NCI-H2196 treated with DMSO at 0.1 percent for 48 hours (cell line): ENCODE measurements at regions not wholly inside any gene's neighbourhood (a gene's known extent, or its start where the extent isn't known, plus 50 kb on each side); places are given as distances from the start of the nearest gene placed in this dataset.
"Not testable (repeated sequence)": the region's sequence is repeated elsewhere in the genome, so short reads cannot be mapped to it uniquely, and the experiment has no call there.

Source experiments
- DNase-seq: peaks from one replicate; lab custom pipeline; 2025; ENCODE audit not compliant: unreplicated experiment; lab: John Stamatoyannopoulos, UW

- DNase-seq: no peak
Measured at GRCh38 chr13:90999401-90999800, 348.1 kb upstream of the MIR17HG start.

GRCh38 chr13:91001371-91001770 lies 346.1 kb upstream of the MIR17HG start:
- DNase-seq: no peak

- no peak for DNase-seq
Measured at GRCh38 chr13:91014696-91015095, 332.8 kb upstream of the MIR17HG start.

DNA sequence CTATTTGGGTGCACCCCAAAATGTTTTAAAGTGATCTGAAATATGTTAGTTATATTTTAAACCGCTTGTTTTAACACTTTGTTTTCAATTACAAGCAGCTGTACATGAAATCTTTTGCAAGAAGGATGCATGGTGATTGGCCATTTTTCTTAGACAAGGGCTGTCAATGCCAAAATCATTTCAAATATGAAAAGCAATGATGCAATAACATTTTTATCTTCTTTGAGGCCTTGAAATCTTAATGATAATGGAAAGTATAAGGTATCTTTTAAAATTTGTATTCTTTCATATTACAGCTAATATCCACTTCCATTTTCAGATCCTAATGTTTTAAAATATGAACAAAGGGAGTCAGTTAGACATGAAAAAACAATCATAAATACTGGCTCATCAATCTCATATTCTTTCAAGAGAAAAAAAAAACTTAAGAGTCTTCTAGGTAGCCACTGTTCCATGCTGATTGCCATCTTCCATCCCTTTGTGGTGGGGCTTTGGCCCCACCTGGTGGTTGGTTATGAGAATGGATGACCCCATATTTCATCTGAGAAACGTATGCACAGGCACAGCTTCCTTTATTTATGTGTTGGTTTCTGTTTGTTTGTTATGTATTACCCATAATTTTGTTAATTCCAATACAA lies 330.3 kb upstream of the MIR17HG start:
- DNase-seq: no peak

- DNase-seq: no peak
Measured at GRCh38 chr13:91017669-91018053, 329.8 kb upstream of the MIR17HG start.

DNA sequence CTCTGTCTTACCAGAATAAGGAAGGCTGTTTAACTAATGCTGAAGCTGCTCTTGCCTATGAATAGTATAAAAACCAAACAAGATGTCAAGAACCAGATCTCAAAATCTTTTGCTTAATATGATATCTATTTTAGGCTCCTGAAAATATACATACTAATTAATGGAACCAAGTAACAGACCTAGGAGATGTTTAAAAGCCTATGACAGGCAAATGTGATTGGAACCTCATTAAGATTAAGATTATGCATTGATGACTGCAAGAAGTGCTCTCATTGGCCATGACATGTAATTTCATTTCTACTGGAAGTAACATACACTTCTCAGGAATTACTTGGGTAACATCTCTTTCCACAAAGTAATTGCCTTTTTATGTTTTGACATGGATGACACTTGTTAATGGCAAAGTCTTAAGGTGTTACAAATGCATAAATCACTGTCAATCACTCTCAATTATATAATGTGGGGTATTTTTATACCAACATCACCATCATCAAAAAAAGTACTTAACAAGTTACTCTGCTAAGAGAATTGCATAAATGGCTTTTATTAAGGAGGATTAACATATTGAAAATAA lies 326.9 kb upstream of the MIR17HG start:
- DNase-seq: no peak

- DNase-seq: no peak
Measured at GRCh38 chr13:91024157-91024792, 323.2 kb upstream of the MIR17HG start.

DNA sequence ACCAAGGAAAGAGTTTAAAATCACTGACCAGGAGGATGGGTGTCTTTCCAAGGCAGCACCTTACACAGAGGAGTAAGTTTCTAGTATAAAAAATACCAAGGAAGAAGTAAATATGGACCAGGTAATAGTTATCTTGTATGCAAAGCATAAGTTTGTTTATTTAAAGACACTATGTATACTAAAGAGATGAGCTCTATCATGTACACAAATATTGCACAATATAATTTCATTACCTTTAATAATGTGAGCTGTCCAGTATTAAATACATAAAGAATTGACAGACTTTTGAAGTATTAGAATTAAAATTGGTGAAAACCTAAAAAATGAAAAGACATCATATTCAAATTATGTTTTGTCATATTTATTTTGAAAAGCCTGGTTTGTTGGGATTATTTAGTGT lies 322.0 kb upstream of the MIR17HG start:
- DNase-seq: no peak

- DNase-seq: no peak
Measured at GRCh38 chr13:91031508-91031907, 316.0 kb upstream of the MIR17HG start.

DNA sequence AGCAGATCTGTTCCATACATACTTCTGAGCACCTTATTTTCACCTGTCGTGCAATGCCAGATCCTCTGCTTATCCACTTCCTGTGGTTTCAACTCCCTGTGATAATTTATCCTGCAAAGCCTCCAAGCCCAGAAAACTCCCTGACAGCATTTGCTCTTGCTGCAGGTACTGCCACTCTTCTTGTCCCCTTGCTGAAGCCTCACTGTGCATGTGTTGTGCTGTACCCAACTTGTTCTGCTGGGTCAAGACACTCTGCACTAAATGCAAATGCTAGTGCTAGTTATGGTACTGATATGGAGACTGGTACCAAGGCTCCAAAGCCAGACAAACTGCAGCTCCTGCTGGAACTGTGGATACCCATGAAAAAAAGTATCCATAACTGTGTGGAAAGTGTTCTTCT lies 315.4 kb upstream of the MIR17HG start:
- no peak for DNase-seq

GRCh38 chr13:91036886-91037285 lies 310.6 kb upstream of the MIR17HG start:
- no peak for DNase-seq

- DNase-seq: no peak
Measured at GRCh38 chr13:91042870-91043269, 304.6 kb upstream of the MIR17HG start.

DNA sequence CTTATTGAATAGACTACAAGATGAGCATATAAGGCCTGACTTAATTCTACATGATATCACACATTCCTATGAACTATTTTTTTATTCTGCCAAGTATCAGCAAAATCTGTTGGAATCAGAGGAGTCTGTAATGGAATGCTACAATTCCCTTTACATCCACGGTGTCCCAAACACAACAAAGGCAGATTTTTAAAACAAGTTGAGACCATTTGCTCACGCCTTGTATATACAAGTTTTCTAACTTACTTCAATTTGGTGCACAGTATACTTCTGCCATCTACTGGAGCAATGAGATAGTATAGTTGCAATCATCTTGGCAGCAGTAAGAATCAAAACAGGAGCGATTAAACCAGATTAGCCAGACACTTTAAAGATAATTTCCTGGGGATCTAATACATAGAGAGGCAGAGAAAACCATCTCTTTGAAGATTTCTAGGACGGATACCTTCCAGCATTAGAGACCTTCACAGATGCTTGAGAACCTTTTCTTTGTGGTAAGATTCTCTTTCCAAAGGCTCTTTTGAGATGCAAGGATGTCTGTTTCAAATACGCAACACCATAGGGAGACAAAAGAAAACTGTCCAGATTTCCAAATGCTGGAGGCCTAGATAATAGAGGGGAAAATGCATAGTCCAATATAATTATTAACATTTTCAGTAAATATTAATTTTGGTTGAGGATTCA lies 302.0 kb upstream of the MIR17HG start:
- no peak for DNase-seq

DNA sequence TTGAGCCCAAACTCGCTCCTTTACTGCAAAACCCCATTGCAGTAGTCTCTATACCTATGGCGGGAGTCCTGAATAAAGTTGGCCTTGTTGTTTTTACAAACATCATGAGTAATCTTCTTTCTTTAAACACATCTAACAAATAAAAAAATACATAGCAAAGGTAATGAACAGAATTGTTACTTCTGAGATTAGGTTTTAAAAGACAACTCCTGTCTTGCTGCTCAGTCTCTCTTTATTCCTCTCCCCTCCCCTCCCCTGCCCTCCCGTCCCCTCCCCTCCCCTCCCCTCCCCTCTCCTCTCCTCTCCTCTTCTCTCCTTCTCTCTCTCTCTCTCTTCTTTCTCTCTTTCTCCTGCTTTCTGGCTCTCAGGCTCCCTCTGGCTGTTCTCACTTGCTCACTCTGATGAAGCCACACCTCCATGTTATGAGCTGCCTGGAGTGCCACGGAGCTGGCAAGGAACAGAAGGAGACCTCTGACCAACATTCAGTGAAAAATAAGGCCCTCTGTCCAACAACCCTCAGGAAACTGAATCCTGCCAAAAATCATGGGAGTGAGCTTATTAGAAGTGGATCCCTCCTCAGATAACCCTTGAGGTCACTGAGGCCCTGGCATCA lies 300.7 kb upstream of the MIR17HG start:
- DNase-seq: no peak

- DNase-seq: no peak
Measured at GRCh38 chr13:91050970-91051369, 296.5 kb upstream of the MIR17HG start.

DNA sequence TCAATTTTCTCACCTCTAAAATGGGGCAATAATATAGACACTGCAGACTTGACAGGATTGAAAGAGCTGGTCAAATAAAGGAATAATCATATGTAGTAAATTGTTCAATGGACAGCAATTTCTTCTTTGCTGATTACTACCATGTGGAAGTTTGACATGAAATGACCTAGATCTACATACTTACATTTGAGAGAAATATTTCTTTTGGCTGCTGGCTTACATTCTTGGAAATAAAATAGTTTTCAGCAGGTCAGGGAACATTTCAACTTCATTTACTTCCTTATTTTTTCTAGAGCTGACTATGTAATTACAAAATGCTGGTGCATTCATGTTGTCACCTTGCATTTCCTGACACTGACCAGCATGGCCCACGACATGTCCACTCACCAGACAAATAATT lies 294.6 kb upstream of the MIR17HG start:
- no peak for DNase-seq

GRCh38 chr13:91053318-91054065 lies 294.0 kb upstream of the MIR17HG start:
- no peak for DNase-seq

DNA sequence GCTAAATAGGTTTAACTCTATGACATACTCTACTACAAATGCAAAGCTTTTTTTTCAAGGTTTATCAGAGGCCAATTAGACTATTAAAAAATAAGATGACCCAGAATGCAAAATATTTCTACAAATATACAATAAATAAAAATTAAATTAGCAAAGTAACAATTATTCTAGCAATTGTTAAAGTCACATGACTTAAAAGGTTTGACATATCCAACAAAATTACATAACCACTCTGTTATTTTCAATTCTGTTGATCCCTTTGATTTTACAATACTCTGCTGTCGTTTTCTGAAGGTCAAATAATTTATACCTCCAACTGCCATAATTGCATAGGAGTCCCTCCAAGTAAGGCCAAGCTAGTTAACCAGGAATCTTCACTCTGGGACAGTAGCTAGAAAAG lies 292.6 kb upstream of the MIR17HG start:
- no peak for DNase-seq

GRCh38 chr13:91056746-91057145 lies 290.7 kb upstream of the MIR17HG start:
- no peak for DNase-seq

DNA sequence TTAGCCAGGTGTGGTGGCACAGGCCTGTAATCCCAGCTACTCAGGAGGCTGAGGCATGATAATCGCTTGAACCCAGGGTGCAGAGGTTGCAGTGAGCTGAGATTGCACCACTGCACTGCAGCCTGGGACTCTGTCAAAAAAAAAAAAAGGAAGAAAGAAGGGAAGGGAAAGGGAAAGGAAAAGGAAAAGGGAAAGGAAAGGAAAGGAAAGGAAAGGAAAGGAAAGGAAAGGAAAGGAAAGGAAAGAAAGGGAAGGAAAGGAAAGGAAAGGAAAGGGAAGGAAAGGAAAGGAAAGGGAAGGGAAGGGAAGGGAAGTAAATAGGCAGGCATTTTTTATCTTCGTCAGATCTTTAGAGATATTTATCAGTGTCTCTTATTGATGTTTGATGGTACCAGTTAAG lies 290.0 kb upstream of the MIR17HG start:
- not testable (repeated sequence) for DNase-seq

GRCh38 chr13:91058066-91058465 lies 289.4 kb upstream of the MIR17HG start:
- no peak for DNase-seq
